NCI-H2196 treated with DMSO at 0.1 percent for 48 hours (cell line): ENCODE measurements at regions not wholly inside any gene's neighbourhood (a gene's known extent, or its start where the extent isn't known, plus 50 kb on each side); places are given as distances from the start of the nearest gene placed in this dataset.
"Not testable (repeated sequence)": the region's sequence is repeated elsewhere in the genome, so short reads cannot be mapped to it uniquely, and the experiment has no call there.

Source experiments
- DNase-seq: peaks from one replicate; lab custom pipeline; 2025; ENCODE audit not compliant: unreplicated experiment; lab: John Stamatoyannopoulos, UW

- no peak for DNase-seq
Measured at GRCh38 chr3:192013110-192013509, 552.1 kb downstream of the PYDC2 start.

GRCh38 chr3:192022412-192022811, 561.4 kb downstream of the PYDC2 start:
- DNase-seq, result no peak

GRCh38 chr3:192024751-192025150, 563.8 kb downstream of the PYDC2 start:
- DNase-seq, result no peak

- no peak for DNase-seq
Measured at GRCh38 chr3:192026661-192027060, 565.7 kb downstream of the PYDC2 start.

GRCh38 chr3:192031941-192032340, 571.0 kb downstream of the PYDC2 start:
- no peak for DNase-seq

- no peak for DNase-seq
Measured at GRCh38 chr3:192033246-192033645, 572.3 kb downstream of the PYDC2 start.

- no peak for DNase-seq
Measured at GRCh38 chr3:192038726-192039125, 577.8 kb downstream of the PYDC2 start.

GRCh38 chr3:192039593-192039992, 578.6 kb downstream of the PYDC2 start:
- no peak for DNase-seq

GRCh38 chr3:192040282-192041043, 579.5 kb downstream of the PYDC2 start:
- DNase-seq, result no peak

- DNase-seq, result no peak
Measured at GRCh38 chr3:192042116-192042515, 581.2 kb downstream of the PYDC2 start.

GRCh38 chr3:192054881-192055280, 593.9 kb downstream of the PYDC2 start:
- no peak for DNase-seq

GRCh38 chr3:192055946-192056345, 595.0 kb downstream of the PYDC2 start:
- DNase-seq, result no peak

GRCh38 chr3:192057261-192057660, 596.3 kb downstream of the PYDC2 start:
- DNase-seq, result no peak

- DNase-seq, result peak; percentile 71
Measured at GRCh38 chr3:192060160-192060781, 599.3 kb downstream of the PYDC2 start.

GRCh38 chr3:192061426-192061825, 600.5 kb downstream of the PYDC2 start:
- DNase-seq, result no peak

- DNase-seq, result no peak
Measured at GRCh38 chr3:192062186-192062585, 601.2 kb downstream of the PYDC2 start.

GRCh38 chr3:192063570-192063969, 602.6 kb downstream of the PYDC2 start:
- DNase-seq, result no peak

GRCh38 chr3:192064959-192065358, 604.0 kb downstream of the PYDC2 start:
- DNase-seq, result no peak

- DNase-seq, result not testable (repeated sequence)
Measured at GRCh38 chr3:192066253-192066652, 605.3 kb downstream of the PYDC2 start.

- no peak for DNase-seq
Measured at GRCh38 chr3:192068464-192069254, 607.7 kb downstream of the PYDC2 start.

- DNase-seq, result no peak
Measured at GRCh38 chr3:192077795-192078497, 617.0 kb downstream of the PYDC2 start.
